GM12878 (cell line): ENCODE measurements at regions not wholly inside any gene's neighbourhood (a gene's known extent, or its start where the extent isn't known, plus 50 kb on each side); places are given as distances from the start of the nearest gene placed in this dataset.

Source experiments
- BCL3 ChIP-seq: IDR thresholded peaks from 2 replicates; pipeline ENCODE4 v1.6.1; 2011; ENCODE audit warnings: borderline replicate concordance, low read depth, mild to moderate bottlenecking, moderate library complexity, low read length; ENCODE audit not compliant: insufficient read depth, poor library complexity, severe bottlenecking
- CHD2 ChIP-seq: IDR thresholded peaks from 2 replicates; pipeline ENCODE4 v1.6.1; 2011; ENCODE audit warnings: low read depth, low read length, improper control_type of control experiment, borderline replicate concordance
- CTCF ChIP-seq, 3 experiments: IDR thresholded peaks in 2 of 3; conservative IDR thresholded peaks in 1 of 3; 2 replicates each; pipeline ENCODE4 v1.5.1; 2011; ENCODE audit warnings: low read depth in 3 of 3, low read length in 3 of 3, mild to moderate bottlenecking in 3 of 3, control low read depth in 2 of 3, moderate library complexity in 2 of 3, inconsistent platforms in 1 of 3, mixed read lengths in 1 of 3; ENCODE audit not compliant: control insufficient read depth in 2 of 3, insufficient read depth in 1 of 3; ENCODE audit errors: extremely low read depth in 1 of 3
- NFYB ChIP-seq: IDR thresholded peaks from 2 replicates; pipeline ENCODE4 v1.6.1; 2011; ENCODE audit warnings: low read depth, mild to moderate bottlenecking, low read length, improper control_type of control experiment, moderate library complexity; ENCODE audit not compliant: insufficient read depth
- POLR2A ChIP-seq: IDR thresholded peaks from 2 replicates; pipeline ENCODE4 v1.6.1; 2011; ENCODE audit warnings: low read depth, mild to moderate bottlenecking, low read length
- RAD21 ChIP-seq: IDR thresholded peaks from 2 replicates; pipeline ENCODE4 v1.6.1; 2011; ENCODE audit warnings: mild to moderate bottlenecking, low read depth, low read length, moderate library complexity; ENCODE audit not compliant: insufficient read depth
- SPI1 ChIP-seq: IDR thresholded peaks from 2 replicates; pipeline ENCODE4 v1.6.1; 2011; ENCODE audit warnings: low read depth, mild to moderate bottlenecking, low read length, moderate library complexity, borderline replicate concordance; ENCODE audit not compliant: insufficient read depth
- USF2 ChIP-seq: IDR thresholded peaks from 2 replicates; pipeline ENCODE4 v1.6.1; 2011; ENCODE audit warnings: low read depth, low read length, improper control_type of control experiment, borderline replicate concordance

GRCh38 chr10:129133856-129134255 lies 333.2 kb upstream of the MGMT start:
- TF ChIP-seq RAD21 = no peak
- no peak for TF ChIP-seq POLR2A
- no peak for TF ChIP-seq CTCF (IDR thresholded peaks at IDR 0.05 in 2 of 3, conservative IDR thresholded peaks at IDR 0.05 in 1 of 3; ENCODE audit: control insufficient read depth in 2 of 3, extremely low read depth in 1 of 3, insufficient read depth in 1 of 3, low read depth in 3 of 3, low read length in 3 of 3)
- TF ChIP-seq CHD2 = no peak
- TF ChIP-seq SPI1 = no peak
- no peak for TF ChIP-seq USF2
- TF ChIP-seq BCL3 = no peak
- no peak for TF ChIP-seq NFYB
